Sigmoid colon (tissue), 6 donors: ENCODE measurements at regions not wholly inside any gene's neighbourhood (a gene's known extent, or its start where the extent isn't known, plus 50 kb on each side); places are given as distances from the start of the nearest gene placed in this dataset.

Source experiments
- DNase-seq: peaks from one replicate; pipeline ENCODE4 v3.0.0-alpha.2; 2019
- H3K27ac ChIP-seq, 4 donors: fragments of 200-600 bp; sonication (generic); one replicate each; pipeline ENCODE4 v1.5.1; 2016 to 2019; ENCODE audit warnings: mild to moderate bottlenecking in 1 of 4
- H3K27me3 ChIP-seq, 3 donors: fragments of 200-600 bp; sonication (generic); one replicate each; pipeline ENCODE4 v1.5.1; 2019; ENCODE audit warnings: mild to moderate bottlenecking in 1 of 3
- H3K36me3 ChIP-seq, 4 donors: fragments of 200-600 bp; sonication (generic); one replicate each; pipeline ENCODE4 v1.5.1; 2016 to 2019
- H3K4me1 ChIP-seq, 4 donors: fragments of 200-600 bp; sonication (generic); one replicate each; pipeline ENCODE4 v1.5.1; 2017 to 2019
- H3K4me3 ChIP-seq, 4 donors: fragments of 200-600 bp; sonication (generic); one replicate each; pipeline ENCODE4 v1.5.1; 2017 to 2019; ENCODE audit warnings: mild to moderate bottlenecking in 2 of 4, moderate library complexity in 1 of 4
- H3K9me3 ChIP-seq, 4 donors: fragments of 200-600 bp in 3 of 4; sonication (generic) in 3 of 4; one replicate each; pipeline versions ENCODE4 v1.5.1 to v1.6.1; 2013 to 2019
- CTCF ChIP-seq, 4 experiments: fragments of 450-650 bp in 3 of 4; fragments of 200-600 bp in 1 of 4; IDR thresholded peaks; one replicate each; pipeline ENCODE4 v1.5.1; 2016 to 2019; ENCODE audit warnings: antibody characterized with exemption in 4 of 4, mild to moderate bottlenecking in 3 of 4, moderate library complexity in 2 of 4
- EP300 ChIP-seq, 4 donors: sonication (generic); formaldehyde crosslinking; IDR thresholded peaks; one replicate each; pipeline ENCODE4 v1.6.1; 2017; ENCODE audit warnings: antibody characterized with exemption in 4 of 4
- POLR2A ChIP-seq, 2 donors: fragments of 450-650 bp; IDR thresholded peaks; one replicate each; pipeline ENCODE4 v1.6.1; 2016; ENCODE audit warnings: antibody characterized with exemption in 2 of 2, mild to moderate bottlenecking in 2 of 2, moderate library complexity in 2 of 2
- POLR2AphosphoS5 ChIP-seq, 4 donors: sonication (generic); formaldehyde crosslinking; IDR thresholded peaks; one replicate each; pipeline ENCODE4 v1.6.1; 2017; ENCODE audit warnings: antibody characterized with exemption in 4 of 4
- WGBS, 2 donors: extraction: QIAGEN DNeasy Blood & Tissue Kit; methylation state at CpG; one replicate each; pipeline ENCODE4 v1.1.7; 2013; 5-methylcytosine and 5-hydroxymethylcytosine counted together
- intact Hi-C: fragments of 100-400 bp; cut with DNase I; formaldehyde crosslinking; loops from one replicate; pipeline ENCODE4 v1.15.1; 2023
- small RNA-seq, 3 donors: library from RNA; depleted of rRNA; stranded (forward); fragments of <200 nt; gene quantifications; one replicate each; pipeline ENCODE3, GENCODE V24; 2016
- donor health status: healthy with polysubstance abuse.
- donor health status: healthy.

- Histone ChIP-seq H3K9me3 (no peaks in the 10 kb centered on the region), H3K4me3 (no peak overlapping the region), H3K27ac (no peak overlapping the region), H3K36me3 (no peaks in the 10 kb centered on the region), H3K4me1 (no peaks in the 10 kb centered on the region), H3K27me3 (no peaks in the 10 kb centered on the region)
- no peak for TF ChIP-seq EP300 (IDR thresholded peaks at IDR 0.05)
- TF ChIP-seq POLR2AphosphoS5 (IDR thresholded peaks at IDR 0.05): no peak
- TF ChIP-seq POLR2A (IDR thresholded peaks at IDR 0.05): no peak
- no peak for TF ChIP-seq CTCF (IDR thresholded peaks at IDR 0.05)
- WGBS, 2 donors: 75% methylated on average over 7 of the region's 7 CpGs; no CpG with 5 or more reads in 1 of the 2 donors
- no peak for DNase-seq
- intact Hi-C loops: no loop called here
These were observed 189.4 kb downstream of the CD109 start for GRCh38 chr6:73885393-73885792.

- Histone ChIP-seq H3K4me3 (no peak overlapping the region), H3K4me1 (no peaks in the 10 kb centered on the region), H3K27ac (no peak overlapping the region), H3K27me3 (no peaks in the 10 kb centered on the region), H3K36me3 (no peaks in the 10 kb centered on the region), H3K9me3 (no peaks in the 10 kb centered on the region)
- no peak for DNase-seq
- 71% methylated on average over 4 of the region's 4 CpGs; no CpG with 5 or more reads in 1 of the 2 donors for WGBS, 2 donors
- intact Hi-C loops: no loop called here
- TF ChIP-seq POLR2A (IDR thresholded peaks at IDR 0.05): no peak
- no peak for TF ChIP-seq POLR2AphosphoS5 (IDR thresholded peaks at IDR 0.05)
- TF ChIP-seq CTCF (IDR thresholded peaks at IDR 0.05): no peak
- no peak for TF ChIP-seq EP300 (IDR thresholded peaks at IDR 0.05)
These were observed 188.5 kb downstream of the CD109 start for GRCh38 chr6:73884540-73884939.

- 74 to 80% methylated on average over 8 of the region's 8 CpGs for WGBS, 2 donors
- no peaks in the 10 kb centered on the region for H3K9me3 ChIP-seq
- H3K4me3 ChIP-seq: no peak overlapping the region
- TF ChIP-seq POLR2A (IDR thresholded peaks at IDR 0.05) (no peak), CTCF (IDR thresholded peaks at IDR 0.05) (no peak), POLR2AphosphoS5 (IDR thresholded peaks at IDR 0.05) (no peak), EP300 (IDR thresholded peaks at IDR 0.05) (no peak)
- H3K4me1 ChIP-seq: peaks cover 0 to 10% (median 3%) of the 10 kb centered on the region in 4 donors
- no peaks in the 10 kb centered on the region for H3K36me3 ChIP-seq
- intact Hi-C loops: no loop called here
- H3K27ac ChIP-seq: peak overlapping the region in 2 of 4 donors; percentile 10 to 31
- no peak for DNase-seq
- H3K27me3 ChIP-seq: no peaks in the 10 kb centered on the region
These were observed 183.7 kb downstream of the CD109 start for GRCh38 chr6:73879501-73880293.

GRCh38 chr6:73878403-73878802, 182.4 kb downstream of the CD109 start:
- no peaks in the 10 kb centered on the region for H3K27me3 ChIP-seq
- H3K4me3 ChIP-seq: no peak overlapping the region
- no peak for DNase-seq
- peaks cover 0 to 10% (median 3%) of the 10 kb centered on the region in 4 donors for H3K4me1 ChIP-seq
- intact Hi-C loops: no loop called here
- no peaks in the 10 kb centered on the region for H3K9me3 ChIP-seq
- TF ChIP-seq POLR2A (IDR thresholded peaks at IDR 0.05): no peak
- TF ChIP-seq EP300 (IDR thresholded peaks at IDR 0.05): no peak
- TF ChIP-seq POLR2AphosphoS5 (IDR thresholded peaks at IDR 0.05): no peak
- no peak overlapping the region for H3K27ac ChIP-seq
- no peaks in the 10 kb centered on the region for H3K36me3 ChIP-seq

Small RNA genes in the stretch of these regions (small RNA-seq; reads per million reads assigned to genes)
- gene AL356277.1 (0 reads per million in 3 donors), gene TXNP7 (0 reads per million in 3 donors)
